ENCODE measurements at regions not wholly inside any gene's neighbourhood (a gene's known extent, or its start where the extent isn't known, plus 50 kb on each side); places are given as distances from the start of the nearest gene placed in this dataset.

- Histone ChIP-seq H3K9ac (ENCODE audit: low read length) (no peak overlapping the region), H3K4me3 (ENCODE audit: low read depth, low read length) (no peak overlapping the region), H3K27ac (ENCODE audit: low read depth, low read length) (no peak overlapping the region), H3K4me1 (ENCODE audit: control insufficient read depth, insufficient read depth, low read length) (peaks cover 6% of the 10 kb centered on the region; the same call in 1 of the 2 replicates), H3K27me3 (ENCODE audit: control insufficient read depth, insufficient read depth, low read length) (no peaks in the 10 kb centered on the region), H3K36me3 (ENCODE audit: control insufficient read depth, insufficient read depth, low read length) (no peaks in the 10 kb centered on the region), H3K9me3 (ENCODE audit: control insufficient read depth, insufficient read depth, low read depth, low read length) (no peaks in the 10 kb centered on the region)
Observed at GRCh38 chr6:105645156-105645555, 242.3 kb upstream of the PREP start.

GRCh38 chr6:105644691-105645090, 241.8 kb upstream of the PREP start:
- Histone ChIP-seq H3K36me3 (ENCODE audit: control insufficient read depth, insufficient read depth, low read length) (no peaks in the 10 kb centered on the region), H3K4me3 (ENCODE audit: low read depth, low read length) (no peak overlapping the region), H3K9me3 (ENCODE audit: control insufficient read depth, insufficient read depth, low read depth, low read length) (no peaks in the 10 kb centered on the region), H3K9ac (ENCODE audit: low read length) (no peak overlapping the region), H3K27ac (ENCODE audit: low read depth, low read length) (no peak overlapping the region), H3K27me3 (ENCODE audit: control insufficient read depth, insufficient read depth, low read length) (no peaks in the 10 kb centered on the region), H3K4me1 (ENCODE audit: control insufficient read depth, insufficient read depth, low read length) (peaks cover 6% of the 10 kb centered on the region; the same call in 1 of the 2 replicates)

- H3K27ac ChIP-seq (ENCODE audit: low read depth, low read length) = no peak overlapping the region
- no peaks in the 10 kb centered on the region for H3K9me3 ChIP-seq (ENCODE audit: control insufficient read depth, insufficient read depth, low read depth, low read length)
Observed at GRCh38 chr6:105644073-105644489, 241.2 kb upstream of the PREP start.

GRCh38 chr6:105642708-105643107, 239.8 kb upstream of the PREP start:
- Histone ChIP-seq H3K27ac (ENCODE audit: low read depth, low read length) (no peak overlapping the region), H3K36me3 (ENCODE audit: control insufficient read depth, insufficient read depth, low read length) (no peaks in the 10 kb centered on the region), H3K27me3 (ENCODE audit: control insufficient read depth, insufficient read depth, low read length) (no peaks in the 10 kb centered on the region), H3K9ac (ENCODE audit: low read length) (no peak overlapping the region), H3K4me3 (ENCODE audit: low read depth, low read length) (no peak overlapping the region), H3K9me3 (ENCODE audit: control insufficient read depth, insufficient read depth, low read depth, low read length) (no peaks in the 10 kb centered on the region), H3K4me1 (ENCODE audit: control insufficient read depth, insufficient read depth, low read length) (no peaks in the 10 kb centered on the region)

More at GRCh38 chr6:105644073-105644489, 241.2 kb upstream of the PREP start:
- no peaks in the 10 kb centered on the region for H3K27me3 ChIP-seq (ENCODE audit: control insufficient read depth, insufficient read depth, low read length)
- H3K9ac ChIP-seq (ENCODE audit: low read length) = no peak overlapping the region
- no peak overlapping the region for H3K4me3 ChIP-seq (ENCODE audit: low read depth, low read length)
- H3K36me3 ChIP-seq (ENCODE audit: control insufficient read depth, insufficient read depth, low read length) = no peaks in the 10 kb centered on the region
- peaks cover 6% of the 10 kb centered on the region; the same call in 1 of the 2 replicates for H3K4me1 ChIP-seq (ENCODE audit: control insufficient read depth, insufficient read depth, low read length)

GRCh38 chr6:105641504-105641903, 238.6 kb upstream of the PREP start:
- Histone ChIP-seq H3K4me1 (ENCODE audit: control insufficient read depth, insufficient read depth, low read length) (no peaks in the 10 kb centered on the region), H3K27me3 (ENCODE audit: control insufficient read depth, insufficient read depth, low read length) (no peaks in the 10 kb centered on the region), H3K4me3 (ENCODE audit: low read depth, low read length) (no peak overlapping the region), H3K9me3 (ENCODE audit: control insufficient read depth, insufficient read depth, low read depth, low read length) (no peaks in the 10 kb centered on the region), H3K36me3 (ENCODE audit: control insufficient read depth, insufficient read depth, low read length) (no peaks in the 10 kb centered on the region), H3K9ac (ENCODE audit: low read length) (no peak overlapping the region), H3K27ac (ENCODE audit: low read depth, low read length) (no peak overlapping the region)

- Histone ChIP-seq H3K27me3 (ENCODE audit: control insufficient read depth, insufficient read depth, low read length) (no peaks in the 10 kb centered on the region), H3K9ac (ENCODE audit: low read length) (no peak overlapping the region), H3K36me3 (ENCODE audit: control insufficient read depth, insufficient read depth, low read length) (no peaks in the 10 kb centered on the region), H3K27ac (ENCODE audit: low read depth, low read length) (no peak overlapping the region), H3K9me3 (ENCODE audit: control insufficient read depth, insufficient read depth, low read depth, low read length) (no peaks in the 10 kb centered on the region), H3K4me1 (ENCODE audit: control insufficient read depth, insufficient read depth, low read length) (no peaks in the 10 kb centered on the region), H3K4me3 (ENCODE audit: low read depth, low read length) (no peak overlapping the region)
Observed at GRCh38 chr6:105639124-105639523, 236.2 kb upstream of the PREP start.

- Histone ChIP-seq H3K4me1 (ENCODE audit: control insufficient read depth, insufficient read depth, low read length) (no peaks in the 10 kb centered on the region), H3K9ac (ENCODE audit: low read length) (no peak overlapping the region), H3K27ac (ENCODE audit: low read depth, low read length) (no peak overlapping the region), H3K4me3 (ENCODE audit: low read depth, low read length) (no peak overlapping the region), H3K36me3 (ENCODE audit: control insufficient read depth, insufficient read depth, low read length) (no peaks in the 10 kb centered on the region), H3K9me3 (ENCODE audit: control insufficient read depth, insufficient read depth, low read depth, low read length) (peaks cover 7% of the 10 kb centered on the region; the same call in 1 of the 2 replicates), H3K27me3 (ENCODE audit: control insufficient read depth, insufficient read depth, low read length) (no peaks in the 10 kb centered on the region)
Observed at GRCh38 chr6:105633814-105634213, 230.9 kb upstream of the PREP start.

GRCh38 chr6:105628156-105628860, 225.4 kb upstream of the PREP start:
- H3K27me3 ChIP-seq (ENCODE audit: control insufficient read depth, insufficient read depth, low read length) = no peaks in the 10 kb centered on the region
- H3K9me3 ChIP-seq (ENCODE audit: control insufficient read depth, insufficient read depth, low read depth, low read length) = peaks cover 3% of the 10 kb centered on the region; the same call in 1 of the 2 replicates
- H3K36me3 ChIP-seq (ENCODE audit: control insufficient read depth, insufficient read depth, low read length) = no peaks in the 10 kb centered on the region
- H3K4me3 ChIP-seq (ENCODE audit: low read depth, low read length) = no peak overlapping the region
- no peak overlapping the region for H3K27ac ChIP-seq (ENCODE audit: low read depth, low read length)
- no peaks in the 10 kb centered on the region for H3K4me1 ChIP-seq (ENCODE audit: control insufficient read depth, insufficient read depth, low read length)
- H3K9ac ChIP-seq (ENCODE audit: low read length) = no peak overlapping the region

- no peaks in the 10 kb centered on the region for H3K9me3 ChIP-seq (ENCODE audit: control insufficient read depth, insufficient read depth, low read depth, low read length)
- no peak overlapping the region for H3K27ac ChIP-seq (ENCODE audit: low read depth, low read length)
- H3K4me3 ChIP-seq (ENCODE audit: low read depth, low read length) = no peak overlapping the region
- no peaks in the 10 kb centered on the region for H3K4me1 ChIP-seq (ENCODE audit: control insufficient read depth, insufficient read depth, low read length)
- no peak overlapping the region for H3K9ac ChIP-seq (ENCODE audit: low read length)
- H3K27me3 ChIP-seq (ENCODE audit: control insufficient read depth, insufficient read depth, low read length) = no peaks in the 10 kb centered on the region
- no peaks in the 10 kb centered on the region for H3K36me3 ChIP-seq (ENCODE audit: control insufficient read depth, insufficient read depth, low read length)
Observed at GRCh38 chr6:105626295-105627158, 223.6 kb upstream of the PREP start.

GRCh38 chr6:105624021-105624420, 221.1 kb upstream of the PREP start:
- no peaks in the 10 kb centered on the region for H3K27me3 ChIP-seq (ENCODE audit: control insufficient read depth, insufficient read depth, low read length)

GRCh38 chr6:105622226-105622625, 219.3 kb upstream of the PREP start:
- Histone ChIP-seq H3K4me3 (ENCODE audit: low read depth, low read length) (no peak overlapping the region), H3K4me1 (ENCODE audit: control insufficient read depth, insufficient read depth, low read length) (no peaks in the 10 kb centered on the region), H3K9me3 (ENCODE audit: control insufficient read depth, insufficient read depth, low read depth, low read length) (no peaks in the 10 kb centered on the region), H3K9ac (ENCODE audit: low read length) (no peak overlapping the region), H3K36me3 (ENCODE audit: control insufficient read depth, insufficient read depth, low read length) (no peaks in the 10 kb centered on the region), H3K27ac (ENCODE audit: low read depth, low read length) (no peak overlapping the region), H3K27me3 (ENCODE audit: control insufficient read depth, insufficient read depth, low read length) (no peaks in the 10 kb centered on the region)

More at GRCh38 chr6:105624021-105624420, 221.1 kb upstream of the PREP start:
- no peak overlapping the region for H3K27ac ChIP-seq (ENCODE audit: low read depth, low read length)
- H3K4me1 ChIP-seq (ENCODE audit: control insufficient read depth, insufficient read depth, low read length) = no peaks in the 10 kb centered on the region
- H3K9me3 ChIP-seq (ENCODE audit: control insufficient read depth, insufficient read depth, low read depth, low read length) = no peaks in the 10 kb centered on the region
- no peak overlapping the region for H3K9ac ChIP-seq (ENCODE audit: low read length)
- H3K36me3 ChIP-seq (ENCODE audit: control insufficient read depth, insufficient read depth, low read length) = no peaks in the 10 kb centered on the region
- no peak overlapping the region for H3K4me3 ChIP-seq (ENCODE audit: low read depth, low read length)

Measured in HUES6 (cell line).